Umbilical cord (tissue), 1 donor: ENCODE measurements at regions not wholly inside any gene's neighbourhood (a gene's known extent, or its start where the extent isn't known, plus 50 kb on each side); places are given as distances from the start of the nearest gene placed in this dataset.
"Not testable (repeated sequence)": the region's sequence is repeated elsewhere in the genome, so short reads cannot be mapped to it uniquely, and the experiment has no call there.

Source experiments
- DNase-seq: peaks from one replicate; pipeline ENCODE4 v3.0.0-alpha.2; 2015; ENCODE audit warnings: low spot score

GRCh38 chr2:179332903-179333302, 68.3 kb upstream of the SESTD1 start:
- DNase-seq = peak; percentile 37

- DNase-seq = no peak
Measured at GRCh38 chr2:179331061-179331460, 66.4 kb upstream of the SESTD1 start.

GRCh38 chr2:179322289-179322688, 57.7 kb upstream of the SESTD1 start:
- no peak for DNase-seq

GRCh38 chr2:179321034-179321433, 56.4 kb upstream of the SESTD1 start:
- not testable (repeated sequence) for DNase-seq

GRCh38 chr2:179314729-179315128, 50.1 kb upstream of the SESTD1 start:
- not testable (repeated sequence) for DNase-seq
